GM12864 (cell line): ENCODE measurements at regions not wholly inside any gene's neighbourhood (a gene's known extent, or its start where the extent isn't known, plus 50 kb on each side); places are given as distances from the start of the nearest gene placed in this dataset.

Experiments used
- DNase-seq: peaks from one replicate; pipeline ENCODE4 v3.0.0-alpha.2; 2011; ENCODE audit warnings: low read depth
- H3K4me3 ChIP-seq: 2 replicates; pipeline ENCODE4 v1.5.1; 2011; ENCODE audit warnings: mild to moderate bottlenecking, low read depth, low read length, control low read depth
- CTCF ChIP-seq: IDR thresholded peaks from 2 replicates; pipeline ENCODE4 v1.5.1; 2011; ENCODE audit warnings: low read depth, mild to moderate bottlenecking, moderate library complexity, low read length, control low read depth, inconsistent platforms; ENCODE audit errors: missing control alignments

- no peak for DNase-seq
- H3K4me3 ChIP-seq: no peak overlapping the region
- TF ChIP-seq CTCF: no peak
Measured at GRCh38 chr14:28536889-28537288, 229.7 kb upstream of the FOXG1 start.

GRCh38 chr14:28542040-28542439, 224.5 kb upstream of the FOXG1 start:
- DNase-seq: no peak
- no peak for TF ChIP-seq CTCF
- H3K4me3 ChIP-seq: no peak overlapping the region

GRCh38 chr14:28565345-28565744, 201.2 kb upstream of the FOXG1 start:
- no peak overlapping the region for H3K4me3 ChIP-seq
- no peak for DNase-seq
- TF ChIP-seq CTCF: no peak

- no peak overlapping the region for H3K4me3 ChIP-seq
- no peak for TF ChIP-seq CTCF
- no peak for DNase-seq
Measured at GRCh38 chr14:28570391-28570790, 196.2 kb upstream of the FOXG1 start.

GRCh38 chr14:28571636-28572035, 195.0 kb upstream of the FOXG1 start:
- DNase-seq: no peak
- no peak overlapping the region for H3K4me3 ChIP-seq
- TF ChIP-seq CTCF: no peak

GRCh38 chr14:28576523-28576922, 190.1 kb upstream of the FOXG1 start:
- TF ChIP-seq CTCF: no peak
- no peak for DNase-seq
- H3K4me3 ChIP-seq: no peak overlapping the region

GRCh38 chr14:28577187-28577586, 189.4 kb upstream of the FOXG1 start:
- DNase-seq: no peak
- TF ChIP-seq CTCF: no peak
- H3K4me3 ChIP-seq: no peak overlapping the region
